HG03103 (cell line): ENCODE measurements at regions not wholly inside any gene's neighbourhood (a gene's known extent, or its start where the extent isn't known, plus 50 kb on each side); places are given as distances from the start of the nearest gene placed in this dataset.

ENCODE experiments used
- ATAC-seq: cut with Tn5 transposase; IDR thresholded peaks from one replicate; pipeline ENCODE4 v1.9.1; 2021; ENCODE audit warnings: low read depth; ENCODE audit not compliant: unreplicated experiment

- no peak for ATAC-seq
These were observed 458.0 kb upstream of the ASIC2 start for GRCh38 chr17:33750943-33751701.

GRCh38 chr17:33751702-33752065, 458.6 kb upstream of the ASIC2 start:
- ATAC-seq, result no peak

GRCh38 chr17:33753452-33753851, 460.4 kb upstream of the ASIC2 start:
- no peak for ATAC-seq

- ATAC-seq, result no peak
These were observed 462.9 kb upstream of the ASIC2 start for GRCh38 chr17:33756021-33756420.

GRCh38 chr17:33765871-33766270, 472.8 kb upstream of the ASIC2 start:
- no peak for ATAC-seq

GRCh38 chr17:33766721-33767120, 473.6 kb upstream of the ASIC2 start:
- no peak for ATAC-seq

GRCh38 chr17:33769066-33769465, 476.0 kb upstream of the ASIC2 start:
- ATAC-seq, result no peak

- ATAC-seq, result no peak
These were observed 478.8 kb upstream of the CCL2 start for GRCh38 chr17:33776304-33776703.

GRCh38 chr17:33776903-33777302, 478.2 kb upstream of the CCL2 start:
- ATAC-seq, result no peak

GRCh38 chr17:33777674-33778073, 477.4 kb upstream of the CCL2 start:
- no peak for ATAC-seq

- no peak for ATAC-seq
These were observed 476.4 kb upstream of the CCL2 start for GRCh38 chr17:33778505-33779233.

GRCh38 chr17:33779234-33779591, 475.9 kb upstream of the CCL2 start:
- ATAC-seq, result no peak

- no peak for ATAC-seq
These were observed 469.8 kb upstream of the CCL2 start for GRCh38 chr17:33785281-33785680.

- ATAC-seq, result no peak
These were observed 468.6 kb upstream of the CCL2 start for GRCh38 chr17:33786478-33786877.

GRCh38 chr17:33789658-33790057, 465.4 kb upstream of the CCL2 start:
- no peak for ATAC-seq

GRCh38 chr17:33797181-33797580, 457.9 kb upstream of the CCL2 start:
- no peak for ATAC-seq

GRCh38 chr17:33798308-33798707, 456.8 kb upstream of the CCL2 start:
- no peak for ATAC-seq

- ATAC-seq, result no peak
These were observed 452.5 kb upstream of the CCL2 start for GRCh38 chr17:33802349-33803198.

GRCh38 chr17:33803199-33803685, 451.8 kb upstream of the CCL2 start:
- ATAC-seq, result no peak

GRCh38 chr17:33803686-33804085, 451.4 kb upstream of the CCL2 start:
- no peak for ATAC-seq

- ATAC-seq, result no peak
These were observed 450.7 kb upstream of the CCL2 start for GRCh38 chr17:33804401-33804800.
